HL-60 (cell line): ENCODE measurements at regions not wholly inside any gene's neighbourhood (a gene's known extent, or its start where the extent isn't known, plus 50 kb on each side); places are given as distances from the start of the nearest gene placed in this dataset.

ENCODE experiments used
- DNase-seq, 2 experiments: peaks; one replicate each; pipeline ENCODE4 v3.0.0-alpha.2; 2010 to 2020; ENCODE audit warnings: low read depth in 1 of 2, low spot score in 1 of 2
- H3K27ac ChIP-seq: fragments of 250-450 bp; sonication (Bioruptor Pico); replicated peaks from 2 replicates; pipeline ENCODE4 v1.5.1; 2020; ENCODE audit warnings: mild to moderate bottlenecking, moderate library complexity
- H3K27me3 ChIP-seq: fragments of 250-450 bp; sonication (Bioruptor Pico); 2 replicates; pipeline ENCODE4 v1.5.1; 2021; ENCODE audit warnings: mild to moderate bottlenecking, moderate library complexity; ENCODE audit not compliant: insufficient read depth, poor library complexity, severe bottlenecking
- H3K4me3 ChIP-seq: replicated peaks from 2 replicates; pipeline ENCODE4 v1.5.1; 2011; ENCODE audit warnings: mild to moderate bottlenecking, control low read depth, low read length; ENCODE audit not compliant: insufficient read depth
- GABPA ChIP-seq: IDR thresholded peaks from 2 replicates; pipeline ENCODE4 v1.6.1; 2012; ENCODE audit warnings: low read depth
- POLR2AphosphoS5 ChIP-seq: IDR thresholded peaks from 2 replicates; pipeline ENCODE4 v1.6.1; 2012; ENCODE audit warnings: low read depth
- SPI1 ChIP-seq: IDR thresholded peaks from 2 replicates; pipeline ENCODE4 v1.6.1; 2012; ENCODE audit warnings: low read depth, mild to moderate bottlenecking, borderline replicate concordance
- TF ChIP-seq, protein P1 (sequence below): IDR thresholded peaks from 2 replicates; pipeline ENCODE4 v1.6.1; 2012; ENCODE audit warnings: low read depth; ENCODE audit not compliant: insufficient replicate concordance
- TF ChIP-seq, protein P2 (sequence below): IDR thresholded peaks from one replicate; pipeline ENCODE4 v1.5.1; 2011; ENCODE audit warnings: low read length, control low read depth, inconsistent platforms; ENCODE audit not compliant: insufficient read depth

DNA sequence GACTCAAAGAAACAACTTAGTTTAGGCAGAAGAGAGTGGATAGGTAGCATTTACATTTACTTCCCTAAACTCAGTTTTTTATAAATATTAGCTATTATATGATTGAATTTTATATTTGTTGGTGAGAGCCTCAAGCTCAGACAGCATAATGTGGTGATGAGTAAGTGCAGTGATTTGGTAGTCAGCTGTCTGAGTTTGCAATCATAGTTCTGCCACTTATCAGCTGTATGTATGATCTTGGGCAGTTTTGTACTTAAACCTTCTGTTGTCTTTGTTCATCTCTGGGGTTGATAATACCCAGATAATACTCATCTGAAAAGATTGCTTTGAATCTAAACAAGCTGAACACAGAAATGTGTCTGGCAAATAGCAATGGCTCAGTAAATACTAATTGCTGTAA is 108.8 kb downstream of the ANXA1 start:
- Histone ChIP-seq H3K27ac (no peak overlapping the region), H3K4me3 (no peak overlapping the region), H3K27me3 (no peaks in the 10 kb centered on the region)
- no peak for DNase-seq
- TF ChIP-seq SPI1 (no peak), POLR2AphosphoS5 (no peak), GABPA (no peak)
- TF ChIP-seq, protein P1, sequence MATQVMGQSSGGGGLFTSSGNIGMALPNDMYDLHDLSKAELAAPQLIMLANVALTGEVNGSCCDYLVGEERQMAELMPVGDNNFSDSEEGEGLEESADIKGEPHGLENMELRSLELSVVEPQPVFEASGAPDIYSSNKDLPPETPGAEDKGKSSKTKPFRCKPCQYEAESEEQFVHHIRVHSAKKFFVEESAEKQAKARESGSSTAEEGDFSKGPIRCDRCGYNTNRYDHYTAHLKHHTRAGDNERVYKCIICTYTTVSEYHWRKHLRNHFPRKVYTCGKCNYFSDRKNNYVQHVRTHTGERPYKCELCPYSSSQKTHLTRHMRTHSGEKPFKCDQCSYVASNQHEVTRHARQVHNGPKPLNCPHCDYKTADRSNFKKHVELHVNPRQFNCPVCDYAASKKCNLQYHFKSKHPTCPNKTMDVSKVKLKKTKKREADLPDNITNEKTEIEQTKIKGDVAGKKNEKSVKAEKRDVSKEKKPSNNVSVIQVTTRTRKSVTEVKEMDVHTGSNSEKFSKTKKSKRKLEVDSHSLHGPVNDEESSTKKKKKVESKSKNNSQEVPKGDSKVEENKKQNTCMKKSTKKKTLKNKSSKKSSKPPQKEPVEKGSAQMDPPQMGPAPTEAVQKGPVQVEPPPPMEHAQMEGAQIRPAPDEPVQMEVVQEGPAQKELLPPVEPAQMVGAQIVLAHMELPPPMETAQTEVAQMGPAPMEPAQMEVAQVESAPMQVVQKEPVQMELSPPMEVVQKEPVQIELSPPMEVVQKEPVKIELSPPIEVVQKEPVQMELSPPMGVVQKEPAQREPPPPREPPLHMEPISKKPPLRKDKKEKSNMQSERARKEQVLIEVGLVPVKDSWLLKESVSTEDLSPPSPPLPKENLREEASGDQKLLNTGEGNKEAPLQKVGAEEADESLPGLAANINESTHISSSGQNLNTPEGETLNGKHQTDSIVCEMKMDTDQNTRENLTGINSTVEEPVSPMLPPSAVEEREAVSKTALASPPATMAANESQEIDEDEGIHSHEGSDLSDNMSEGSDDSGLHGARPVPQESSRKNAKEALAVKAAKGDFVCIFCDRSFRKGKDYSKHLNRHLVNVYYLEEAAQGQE = no peak

DNA sequence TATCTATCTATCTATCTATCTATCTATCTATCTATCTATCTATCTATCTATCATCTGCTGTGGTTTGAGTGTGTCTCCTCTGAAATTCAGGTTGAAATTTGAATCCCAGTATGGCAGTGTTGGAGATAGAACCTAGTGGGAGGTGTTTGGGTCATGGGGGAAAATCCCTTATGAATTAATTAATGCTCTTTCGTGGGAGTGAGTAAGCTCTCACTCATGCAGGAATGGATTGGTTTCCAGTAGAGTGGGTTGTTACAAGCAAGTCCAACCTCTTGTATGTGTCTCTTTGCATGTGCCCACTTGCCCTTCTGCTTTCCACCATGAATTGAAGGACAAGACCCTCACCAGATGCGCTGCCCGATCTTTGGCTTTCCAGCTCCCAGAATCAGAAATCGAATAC is 113.0 kb downstream of the ANXA1 start:
- no peak for TF ChIP-seq SPI1
- TF ChIP-seq, protein P2, sequence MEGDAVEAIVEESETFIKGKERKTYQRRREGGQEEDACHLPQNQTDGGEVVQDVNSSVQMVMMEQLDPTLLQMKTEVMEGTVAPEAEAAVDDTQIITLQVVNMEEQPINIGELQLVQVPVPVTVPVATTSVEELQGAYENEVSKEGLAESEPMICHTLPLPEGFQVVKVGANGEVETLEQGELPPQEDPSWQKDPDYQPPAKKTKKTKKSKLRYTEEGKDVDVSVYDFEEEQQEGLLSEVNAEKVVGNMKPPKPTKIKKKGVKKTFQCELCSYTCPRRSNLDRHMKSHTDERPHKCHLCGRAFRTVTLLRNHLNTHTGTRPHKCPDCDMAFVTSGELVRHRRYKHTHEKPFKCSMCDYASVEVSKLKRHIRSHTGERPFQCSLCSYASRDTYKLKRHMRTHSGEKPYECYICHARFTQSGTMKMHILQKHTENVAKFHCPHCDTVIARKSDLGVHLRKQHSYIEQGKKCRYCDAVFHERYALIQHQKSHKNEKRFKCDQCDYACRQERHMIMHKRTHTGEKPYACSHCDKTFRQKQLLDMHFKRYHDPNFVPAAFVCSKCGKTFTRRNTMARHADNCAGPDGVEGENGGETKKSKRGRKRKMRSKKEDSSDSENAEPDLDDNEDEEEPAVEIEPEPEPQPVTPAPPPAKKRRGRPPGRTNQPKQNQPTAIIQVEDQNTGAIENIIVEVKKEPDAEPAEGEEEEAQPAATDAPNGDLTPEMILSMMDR = no peak
- no peak for TF ChIP-seq GABPA
- no peak for TF ChIP-seq POLR2AphosphoS5
- TF ChIP-seq, protein P1 = no peak
- H3K27ac ChIP-seq = no peak overlapping the region
- H3K4me3 ChIP-seq = no peak overlapping the region
- H3K27me3 ChIP-seq = no peaks in the 10 kb centered on the region
- DNase-seq = no peak

DNA sequence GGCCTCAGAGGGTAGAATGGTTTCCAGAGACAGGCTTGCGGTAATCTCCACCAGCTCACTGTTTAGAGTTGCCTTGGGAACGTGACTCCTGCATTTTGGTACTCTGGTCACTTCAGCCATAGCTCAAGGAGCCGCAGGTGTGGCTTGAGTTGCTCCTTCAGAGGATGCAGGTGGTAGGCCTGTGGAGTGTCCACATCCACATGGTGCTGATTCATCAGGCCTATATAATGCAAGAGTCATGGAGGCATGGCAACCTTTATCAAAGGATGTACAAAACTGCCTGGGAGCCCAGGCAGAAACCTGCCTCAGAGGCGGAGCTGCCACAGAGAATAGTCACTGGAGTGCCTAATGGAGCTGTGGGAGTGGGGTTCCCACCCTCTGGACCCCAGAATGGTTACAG is 114.2 kb downstream of the ANXA1 start:
- TF ChIP-seq, protein P2 = no peak
- TF ChIP-seq POLR2AphosphoS5 = no peak
- no peak for TF ChIP-seq SPI1
- TF ChIP-seq, protein P1 = no peak
- TF ChIP-seq GABPA = no peak
- Histone ChIP-seq H3K4me3 (no peak overlapping the region), H3K27ac (no peak overlapping the region), H3K27me3 (no peaks in the 10 kb centered on the region)
- DNase-seq = no peak
